CD4-positive, alpha-beta T cell (primary cell): ENCODE measurements at regions not wholly inside any gene's neighbourhood (a gene's known extent, or its start where the extent isn't known, plus 50 kb on each side); places are given as distances from the start of the nearest gene placed in this dataset.

Experiments used
- ATAC-seq: fragments of 200-7000 bp; cut with Tn5 transposase; one replicate; pipeline ENCODE4 v1.10.0; 2022; ENCODE audit warnings: mild to moderate bottlenecking; ENCODE audit not compliant: poor library complexity
- CTCF ChIA-PET: fragments of 350-600 bp; sonication (Branson Sonifier 250); formaldehyde crosslinking; loops from one replicate; lab custom pipeline; 2021; ENCODE audit warnings: antibody characterized with exemption, inconsistent platforms; lab: Charles Lee
- POLR2A ChIA-PET: fragments of 350-600 bp; sonication (Branson Sonifier 250); formaldehyde crosslinking; loops from one replicate; lab custom pipeline; 2021; ENCODE audit warnings: antibody characterized with exemption, inconsistent platforms; lab: Charles Lee
- DNase-seq, 14 experiments: peaks; one replicate each; pipeline ENCODE4 v3.0.0-alpha.2; 2013 to 2020; ENCODE audit warnings: mixed read lengths in 2 of 14
- H3K27ac ChIP-seq, 2 donors: one replicate each; pipeline versions ENCODE4 v1.5.1 to v1.7.0; 2013; ENCODE audit warnings: low read length in 2 of 2, low read depth in 1 of 2, mild to moderate bottlenecking in 1 of 2
- H3K27me3 ChIP-seq, 2 experiments: 1 replicate in 1 of 2; 2 replicates in 1 of 2; pipeline versions ENCODE4 v1.6.1 to v1.7.0; 2013; ENCODE audit warnings: low read length in 2 of 2, control low read depth in 1 of 2, mild to moderate bottlenecking in 1 of 2, moderate library complexity in 1 of 2; ENCODE audit not compliant: insufficient read depth in 2 of 2, control insufficient read depth in 1 of 2
- H3K36me3 ChIP-seq: one replicate; pipeline ENCODE4 v1.6.1; 2013; ENCODE audit warnings: low read length, control low read depth; ENCODE audit not compliant: insufficient read depth
- H3K4me1 ChIP-seq: one replicate; pipeline ENCODE4 v1.6.1; 2013; ENCODE audit warnings: low read length, control low read depth; ENCODE audit not compliant: insufficient read depth
- H3K4me3 ChIP-seq: one replicate; pipeline ENCODE4 v1.5.1; 2013; ENCODE audit warnings: mild to moderate bottlenecking, low read length, moderate library complexity
- H3K9me3 ChIP-seq, 2 experiments: 1 replicate in 1 of 2; 2 replicates in 1 of 2; pipeline versions ENCODE4 v1.6.1 to v1.7.0; 2013; ENCODE audit warnings: low read length in 2 of 2, mild to moderate bottlenecking in 2 of 2, control low read depth in 1 of 2, moderate library complexity in 1 of 2; ENCODE audit not compliant: control insufficient read depth in 1 of 2, insufficient read depth in 1 of 2
- H3K27ac Mint-ChIP-seq: one replicate; pipeline ENCODE4 v1.8.0; 2020; ENCODE audit warnings: mixed read lengths
- H3K27me3 Mint-ChIP-seq: one replicate; pipeline ENCODE4 v1.8.0; 2021; ENCODE audit warnings: mixed read lengths
- H3K36me3 Mint-ChIP-seq: one replicate; pipeline ENCODE4 v1.8.0; 2021; ENCODE audit warnings: low read depth, mixed read lengths
- H3K4me1 Mint-ChIP-seq: one replicate; pipeline ENCODE4 v1.8.0; 2021; ENCODE audit warnings: low read depth, mixed read lengths
- H3K4me3 Mint-ChIP-seq: one replicate; pipeline ENCODE4 v1.8.0; 2020; ENCODE audit warnings: mild to moderate bottlenecking, mixed read lengths
- H3K9me3 Mint-ChIP-seq: one replicate; pipeline ENCODE4 v1.8.0; 2020; ENCODE audit warnings: mixed read lengths
- intact Hi-C, 2 experiments: fragments of 100-400 bp; cut with DNase I in 1 of 2; cut with micrococcal nuclease in 1 of 2; formaldehyde crosslinking; loops; one replicate each; pipeline versions ENCODE4 v1.15.1 to v1.9.0; 2023 to 2025; cut with DNase I, micrococcal nuclease
- TF ChIP-seq, protein P1 (sequence below): fragments of 200-600 bp; IDR thresholded peaks from one replicate; pipeline ENCODE4 v1.8.0; 2022; ENCODE audit warnings: antibody characterized with exemption, mild to moderate bottlenecking

DNA sequence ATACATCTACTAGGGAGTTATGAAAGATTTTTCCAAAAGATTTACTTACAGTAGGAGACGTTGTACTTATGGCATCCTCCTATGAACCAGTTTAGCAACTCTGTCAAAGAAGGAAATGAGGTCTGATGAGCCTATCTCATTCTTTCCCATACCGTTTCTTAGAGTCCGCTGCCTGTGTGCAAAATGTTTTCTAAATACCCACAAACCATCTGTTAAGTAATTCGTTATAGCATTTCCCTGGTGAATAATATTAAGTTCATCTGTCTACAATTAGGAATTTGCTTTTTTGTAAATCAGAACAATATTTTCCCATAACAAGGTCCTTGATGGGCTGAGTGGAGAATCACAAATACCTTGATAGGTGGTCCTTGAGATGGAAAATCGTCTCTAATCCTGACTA is 178.8 kb upstream of the TMTC4 start:
- Mint-ChIP-seq H3K27ac (no peak overlapping the region), H3K4me1 (no peaks in the 10 kb centered on the region), H3K4me3 (no peak overlapping the region), H3K27me3 (no peaks in the 10 kb centered on the region), H3K36me3 (no peaks in the 10 kb centered on the region), H3K9me3 (no peaks in the 10 kb centered on the region)
- no peaks in the 10 kb centered on the region for H3K9me3 ChIP-seq
- no peaks in the 10 kb centered on the region for H3K27me3 ChIP-seq
- POLR2A ChIA-PET, result no interaction called here
- CTCF ChIA-PET, result no interaction called here
- H3K36me3 ChIP-seq, result no peaks in the 10 kb centered on the region
- TF ChIP-seq, protein P1, sequence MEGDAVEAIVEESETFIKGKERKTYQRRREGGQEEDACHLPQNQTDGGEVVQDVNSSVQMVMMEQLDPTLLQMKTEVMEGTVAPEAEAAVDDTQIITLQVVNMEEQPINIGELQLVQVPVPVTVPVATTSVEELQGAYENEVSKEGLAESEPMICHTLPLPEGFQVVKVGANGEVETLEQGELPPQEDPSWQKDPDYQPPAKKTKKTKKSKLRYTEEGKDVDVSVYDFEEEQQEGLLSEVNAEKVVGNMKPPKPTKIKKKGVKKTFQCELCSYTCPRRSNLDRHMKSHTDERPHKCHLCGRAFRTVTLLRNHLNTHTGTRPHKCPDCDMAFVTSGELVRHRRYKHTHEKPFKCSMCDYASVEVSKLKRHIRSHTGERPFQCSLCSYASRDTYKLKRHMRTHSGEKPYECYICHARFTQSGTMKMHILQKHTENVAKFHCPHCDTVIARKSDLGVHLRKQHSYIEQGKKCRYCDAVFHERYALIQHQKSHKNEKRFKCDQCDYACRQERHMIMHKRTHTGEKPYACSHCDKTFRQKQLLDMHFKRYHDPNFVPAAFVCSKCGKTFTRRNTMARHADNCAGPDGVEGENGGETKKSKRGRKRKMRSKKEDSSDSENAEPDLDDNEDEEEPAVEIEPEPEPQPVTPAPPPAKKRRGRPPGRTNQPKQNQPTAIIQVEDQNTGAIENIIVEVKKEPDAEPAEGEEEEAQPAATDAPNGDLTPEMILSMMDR, result no peak
- no peak overlapping the region for H3K4me3 ChIP-seq
- DNase-seq, result no peak
- ATAC-seq, result no peak
- no peaks in the 10 kb centered on the region for H3K4me1 ChIP-seq
- intact Hi-C loops, result no loop called here
- no peak overlapping the region for H3K27ac ChIP-seq

DNA sequence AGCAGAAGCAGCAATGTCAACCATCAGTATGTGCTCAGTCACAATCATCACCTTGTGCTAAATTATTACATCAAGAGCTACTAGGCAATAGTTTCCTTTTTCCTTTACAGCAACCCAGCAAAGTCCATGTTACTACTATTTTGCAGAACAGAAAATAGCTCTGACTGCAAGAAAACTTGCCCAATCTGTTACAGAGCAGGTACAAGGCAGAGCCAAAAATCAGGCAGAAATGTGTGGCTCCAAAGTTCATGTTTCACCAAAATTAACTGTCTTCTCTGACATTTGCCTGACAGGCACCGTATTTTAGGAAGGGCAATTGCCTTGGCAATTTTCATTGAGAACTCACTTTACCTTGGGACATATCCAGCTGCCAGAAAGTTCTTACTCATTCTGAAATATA is 177.6 kb upstream of the TMTC4 start:
- TF ChIP-seq, protein P1, result no peak
- Histone ChIP-seq H3K36me3 (no peaks in the 10 kb centered on the region), H3K4me3 (no peak overlapping the region), H3K9me3 (no peaks in the 10 kb centered on the region), H3K27me3 (no peaks in the 10 kb centered on the region), H3K27ac (no peak overlapping the region), H3K4me1 (no peaks in the 10 kb centered on the region)
- H3K27ac Mint-ChIP-seq, result no peak overlapping the region
- ChIA-PET POLR2A (no interaction called here), CTCF (no interaction called here)
- H3K36me3 Mint-ChIP-seq, result no peaks in the 10 kb centered on the region
- no peak for ATAC-seq
- intact Hi-C loops, result no loop called here
- DNase-seq, result no peak
- H3K9me3 Mint-ChIP-seq, result no peaks in the 10 kb centered on the region
- H3K4me3 Mint-ChIP-seq, result no peak overlapping the region
- no peaks in the 10 kb centered on the region for H3K27me3 Mint-ChIP-seq
- no peaks in the 10 kb centered on the region for H3K4me1 Mint-ChIP-seq

DNA sequence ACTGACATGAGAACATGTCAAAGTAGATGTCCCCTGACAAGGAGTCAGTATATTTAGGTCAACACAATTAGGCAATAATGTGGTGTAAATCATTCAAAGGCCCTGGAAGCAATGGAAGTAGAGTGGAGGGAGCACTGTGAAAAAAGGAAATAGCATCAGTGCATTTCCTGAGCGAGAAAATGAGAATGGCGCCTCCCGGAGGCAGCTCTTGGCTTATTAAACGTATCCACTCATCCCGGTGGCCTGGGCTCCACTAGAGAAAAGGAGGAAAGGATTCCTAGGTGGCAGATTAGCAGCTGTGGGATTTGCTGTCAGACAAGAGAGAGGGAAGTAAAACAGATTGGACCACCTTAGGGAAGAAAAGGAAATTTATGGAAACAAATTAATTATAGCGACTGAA is 173.7 kb upstream of the TMTC4 start:
- TF ChIP-seq, protein P1, result no peak
- H3K4me3 ChIP-seq, result no peak overlapping the region
- intact Hi-C loops, result no loop called here
- CTCF ChIA-PET, result no interaction called here
- H3K27me3 ChIP-seq, result no peaks in the 10 kb centered on the region
- ATAC-seq (no peak), DNase-seq (no peak)
- H3K27me3 Mint-ChIP-seq, result no peaks in the 10 kb centered on the region
- H3K27ac ChIP-seq, result no peak overlapping the region
- no peaks in the 10 kb centered on the region for H3K36me3 ChIP-seq
- no peak overlapping the region for H3K4me3 Mint-ChIP-seq
- no peaks in the 10 kb centered on the region for H3K9me3 Mint-ChIP-seq
- H3K4me1 ChIP-seq, result no peaks in the 10 kb centered on the region
- no peaks in the 10 kb centered on the region for H3K36me3 Mint-ChIP-seq
- no peak overlapping the region for H3K27ac Mint-ChIP-seq
- no peaks in the 10 kb centered on the region for H3K4me1 Mint-ChIP-seq
- POLR2A ChIA-PET, result interaction anchor here (0.7 kb wide), 1 partner anchor 63 kb away, joined by 3 read pairs; no protein-coding TSS in a partner anchor
- no peaks in the 10 kb centered on the region for H3K9me3 ChIP-seq
